ENCODE measurements at regions not wholly inside any gene's neighbourhood (a gene's known extent, or its start where the extent isn't known, plus 50 kb on each side); places are given as distances from the start of the nearest gene placed in this dataset.

DNA sequence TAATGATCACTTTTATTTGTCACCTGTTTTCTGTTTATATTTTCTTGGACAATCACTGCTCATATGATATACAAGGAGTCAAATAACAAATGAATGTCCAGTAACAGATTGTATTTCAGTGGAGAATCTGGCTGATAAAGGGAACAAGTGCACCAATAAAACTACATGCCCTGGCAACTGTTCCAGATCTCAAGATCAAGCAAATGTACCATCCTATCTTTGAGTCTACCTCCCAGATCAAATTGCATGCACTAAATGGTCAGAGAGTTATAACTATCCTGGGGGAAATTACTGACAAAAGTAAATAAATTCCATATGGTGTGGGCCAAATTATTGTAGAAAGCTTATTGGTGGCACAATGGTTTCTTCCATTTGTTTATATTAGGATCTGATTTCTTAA is 452.8 kb downstream of the MBD2 start:
- Histone ChIP-seq H3K14ac (replicated peaks; ENCODE audit: low read depth, low read length) (no peak overlapping the region), H4K20me1 (ENCODE audit: insufficient read depth, low read length) (no peaks in the 10 kb centered on the region), H2BK120ac (ENCODE audit: low read depth, low read length) (no peak overlapping the region), H3K79me1 (ENCODE audit: low read depth in 1 of 2, low read length in 2 of 2) (no peaks in the 10 kb centered on the region), H3K4ac (ENCODE audit: low read depth, low read length) (no peak overlapping the region), H3K23ac (ENCODE audit: low read depth, low read length) (no peak overlapping the region), H4K91ac (ENCODE audit: insufficient read depth, low read depth, low read length) (no peak overlapping the region), H3K9ac (ENCODE audit: low read depth, low read length) (no peak overlapping the region), H2BK20ac (ENCODE audit: low read depth, low read length) (no peak overlapping the region), H3K4me3 (ENCODE audit: insufficient read depth, low read depth, low read length) (no peak overlapping the region), H3K4me1 (ENCODE audit: control insufficient read depth, insufficient read depth, low read length) (no peaks in the 10 kb centered on the region), H3K4me2 (ENCODE audit: low read depth, low read length) (no peak overlapping the region), H4K5ac (ENCODE audit: low read depth, low read length) (no peak overlapping the region), H3K18ac (ENCODE audit: low read depth, low read length) (no peak overlapping the region), H2AFZ (replicated peaks; ENCODE audit: low read length, poor library complexity) (no peak overlapping the region), H4K8ac (ENCODE audit: low read depth in 2 of 2, low read length in 2 of 2) (no peak overlapping the region), H3K56ac (ENCODE audit: extremely low read depth, insufficient read depth, low read length) (no peak overlapping the region), H3K9me1 (ENCODE audit: insufficient read depth, low read length) (no peaks in the 10 kb centered on the region), H3K27ac (ENCODE audit: insufficient read depth, low read length) (no peak overlapping the region), H3K27me3 (ENCODE audit: control insufficient read depth, insufficient read depth, low read length) (no peaks in the 10 kb centered on the region), H2BK5ac (ENCODE audit: low read depth, low read length, poor library complexity, severe bottlenecking) (no peak overlapping the region), H2BK15ac (ENCODE audit: low read depth, low read length) (no peak overlapping the region), H2AK5ac (ENCODE audit: low read depth, low read length) (no peak overlapping the region), H2AK9ac (replicated peaks; ENCODE audit: low read depth, low read length, poor library complexity) (no peak overlapping the region), H3K36me3 (ENCODE audit: control insufficient read depth, insufficient read depth, low read length) (no peaks in the 10 kb centered on the region), H3K9me3 (ENCODE audit: control insufficient read depth, insufficient read depth, low read length) (no peaks in the 10 kb centered on the region)
- ATAC-seq (ENCODE audit: low read depth) (no peak), DNase-seq (no peak)
- ChIA-PET CTCF (no interaction called here), POLR2A (ENCODE audit: unreplicated experiment) (no interaction called here)
- dilution Hi-C loops (cut with HindIII; ENCODE audit: low sequenced_read_pairs, unreplicated experiment), result no loop called here
- intact Hi-C loops (cut with micrococcal nuclease), result no loop called here
- TF ChIP-seq MAFK (IDR thresholded peaks at IDR 0.05; ENCODE audit: low read depth, low read length), result no peak
- no peak for TF ChIP-seq MXI1 (IDR thresholded peaks at IDR 0.05; ENCODE audit: borderline replicate concordance, low read depth, low read length)
- no peak for TF ChIP-seq RFX5 (IDR thresholded peaks at IDR 0.05; ENCODE audit: low read depth, low read length)
- TF ChIP-seq, protein P1, sequence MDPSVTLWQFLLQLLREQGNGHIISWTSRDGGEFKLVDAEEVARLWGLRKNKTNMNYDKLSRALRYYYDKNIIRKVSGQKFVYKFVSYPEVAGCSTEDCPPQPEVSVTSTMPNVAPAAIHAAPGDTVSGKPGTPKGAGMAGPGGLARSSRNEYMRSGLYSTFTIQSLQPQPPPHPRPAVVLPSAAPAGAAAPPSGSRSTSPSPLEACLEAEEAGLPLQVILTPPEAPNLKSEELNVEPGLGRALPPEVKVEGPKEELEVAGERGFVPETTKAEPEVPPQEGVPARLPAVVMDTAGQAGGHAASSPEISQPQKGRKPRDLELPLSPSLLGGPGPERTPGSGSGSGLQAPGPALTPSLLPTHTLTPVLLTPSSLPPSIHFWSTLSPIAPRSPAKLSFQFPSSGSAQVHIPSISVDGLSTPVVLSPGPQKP (IDR thresholded peaks at IDR 0.05; ENCODE audit: borderline replicate concordance, low read depth, low read length), result no peak
- no peak for TF ChIP-seq CEBPB (IDR thresholded peaks at IDR 0.05; ENCODE audit: low read depth, low read length)
- TF ChIP-seq, protein P2, sequence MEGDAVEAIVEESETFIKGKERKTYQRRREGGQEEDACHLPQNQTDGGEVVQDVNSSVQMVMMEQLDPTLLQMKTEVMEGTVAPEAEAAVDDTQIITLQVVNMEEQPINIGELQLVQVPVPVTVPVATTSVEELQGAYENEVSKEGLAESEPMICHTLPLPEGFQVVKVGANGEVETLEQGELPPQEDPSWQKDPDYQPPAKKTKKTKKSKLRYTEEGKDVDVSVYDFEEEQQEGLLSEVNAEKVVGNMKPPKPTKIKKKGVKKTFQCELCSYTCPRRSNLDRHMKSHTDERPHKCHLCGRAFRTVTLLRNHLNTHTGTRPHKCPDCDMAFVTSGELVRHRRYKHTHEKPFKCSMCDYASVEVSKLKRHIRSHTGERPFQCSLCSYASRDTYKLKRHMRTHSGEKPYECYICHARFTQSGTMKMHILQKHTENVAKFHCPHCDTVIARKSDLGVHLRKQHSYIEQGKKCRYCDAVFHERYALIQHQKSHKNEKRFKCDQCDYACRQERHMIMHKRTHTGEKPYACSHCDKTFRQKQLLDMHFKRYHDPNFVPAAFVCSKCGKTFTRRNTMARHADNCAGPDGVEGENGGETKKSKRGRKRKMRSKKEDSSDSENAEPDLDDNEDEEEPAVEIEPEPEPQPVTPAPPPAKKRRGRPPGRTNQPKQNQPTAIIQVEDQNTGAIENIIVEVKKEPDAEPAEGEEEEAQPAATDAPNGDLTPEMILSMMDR (conservative IDR thresholded peaks at IDR 0.05; ENCODE audit: low read depth, low read length), result no peak
- no peak for TF ChIP-seq RCOR1 (IDR thresholded peaks at IDR 0.05; ENCODE audit: insufficient replicate concordance, low read length)
- TF ChIP-seq RAD21 (IDR thresholded peaks at IDR 0.05; ENCODE audit: low read length), result no peak
- no peak for TF ChIP-seq POLR2A (IDR thresholded peaks at IDR 0.05; ENCODE audit: low read depth, low read length)
- TF ChIP-seq SMC3 (IDR thresholded peaks at IDR 0.05; ENCODE audit: low read depth, low read length), result no peak
- TF ChIP-seq MAZ (IDR thresholded peaks at IDR 0.05; ENCODE audit: borderline replicate concordance, low read depth, low read length), result no peak
- TF ChIP-seq FOS (IDR thresholded peaks at IDR 0.05; ENCODE audit: low read depth, low read length), result no peak
- no peak for TF ChIP-seq CHD1 (IDR thresholded peaks at IDR 0.05; ENCODE audit: low read depth, low read length)
- no peak for TF ChIP-seq BHLHE40 (IDR thresholded peaks at IDR 0.05; ENCODE audit: low read depth, low read length)
- TF ChIP-seq, protein P3, sequence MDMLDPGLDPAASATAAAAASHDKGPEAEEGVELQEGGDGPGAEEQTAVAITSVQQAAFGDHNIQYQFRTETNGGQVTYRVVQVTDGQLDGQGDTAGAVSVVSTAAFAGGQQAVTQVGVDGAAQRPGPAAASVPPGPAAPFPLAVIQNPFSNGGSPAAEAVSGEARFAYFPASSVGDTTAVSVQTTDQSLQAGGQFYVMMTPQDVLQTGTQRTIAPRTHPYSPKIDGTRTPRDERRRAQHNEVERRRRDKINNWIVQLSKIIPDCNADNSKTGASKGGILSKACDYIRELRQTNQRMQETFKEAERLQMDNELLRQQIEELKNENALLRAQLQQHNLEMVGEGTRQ (IDR thresholded peaks at IDR 0.05; ENCODE audit: low read depth, low read length), result no peak
- no peak for TF ChIP-seq NFE2L2 (IDR thresholded peaks at IDR 0.05; ENCODE audit: low read depth, low read length)
- BruUV-seq (replicated peaks), result no TSS peak
- in situ Hi-C loops (cut with MboI; ENCODE audit: low sequenced_read_pairs), result no loop called here

Data from IMR-90 (cell line).